GM18511 (cell line): ENCODE measurements at regions not wholly inside any gene's neighbourhood (a gene's known extent, or its start where the extent isn't known, plus 50 kb on each side); places are given as distances from the start of the nearest gene placed in this dataset.
"Not testable (repeated sequence)": the region's sequence is repeated elsewhere in the genome, so short reads cannot be mapped to it uniquely, and the experiment has no call there.

Source experiments
- ATAC-seq: cut with Tn5 transposase; IDR thresholded peaks from one replicate; pipeline ENCODE4 v1.9.1; 2021; ENCODE audit warnings: mild to moderate bottlenecking, moderate library complexity; ENCODE audit not compliant: unreplicated experiment

- ATAC-seq = no peak
Observed at GRCh38 chr6:16950825-16951495, 150.9 kb upstream of the STMND1 start.

- ATAC-seq = no peak
Observed at GRCh38 chr6:16950302-16950701, 151.5 kb upstream of the STMND1 start.

- no peak for ATAC-seq
Observed at GRCh38 chr6:16949716-16950115, 152.1 kb upstream of the STMND1 start.

- no peak for ATAC-seq
Observed at GRCh38 chr6:16948396-16948795, 153.5 kb upstream of the STMND1 start.

- no peak for ATAC-seq
Observed at GRCh38 chr6:16947375-16948015, 154.4 kb upstream of the STMND1 start.

GRCh38 chr6:16944596-16944995, 157.3 kb upstream of the STMND1 start:
- ATAC-seq = no peak

- no peak for ATAC-seq
Observed at GRCh38 chr6:16939839-16940238, 162.0 kb upstream of the STMND1 start.

- ATAC-seq = no peak
Observed at GRCh38 chr6:16939351-16939750, 162.5 kb upstream of the STMND1 start.

- ATAC-seq = no peak
Observed at GRCh38 chr6:16936893-16937292, 165.0 kb upstream of the STMND1 start.

- ATAC-seq = no peak
Observed at GRCh38 chr6:16933961-16934360, 167.9 kb upstream of the STMND1 start.

- ATAC-seq = no peak
Observed at GRCh38 chr6:16933532-16933931, 168.3 kb upstream of the STMND1 start.

- ATAC-seq = no peak
Observed at GRCh38 chr6:16932920-16933319, 168.9 kb upstream of the STMND1 start.

- not testable (repeated sequence) for ATAC-seq
Observed at GRCh38 chr6:16931079-16931478, 169.8 kb upstream of the ATXN1 start.

GRCh38 chr6:16930432-16930831, 169.2 kb upstream of the ATXN1 start:
- no peak for ATAC-seq

- no peak for ATAC-seq
Observed at GRCh38 chr6:16929809-16930208, 168.5 kb upstream of the ATXN1 start.

- ATAC-seq = no peak
Observed at GRCh38 chr6:16928387-16928786, 167.1 kb upstream of the ATXN1 start.

GRCh38 chr6:16927205-16927604, 165.9 kb upstream of the ATXN1 start:
- ATAC-seq = no peak

GRCh38 chr6:16925461-16925860, 164.2 kb upstream of the ATXN1 start:
- ATAC-seq = no peak

- ATAC-seq = no peak
Observed at GRCh38 chr6:16922282-16922681, 161.0 kb upstream of the ATXN1 start.

- ATAC-seq = no peak
Observed at GRCh38 chr6:16921399-16922110, 160.3 kb upstream of the ATXN1 start.

- no peak for ATAC-seq
Observed at GRCh38 chr6:16918586-16918985, 157.3 kb upstream of the ATXN1 start.

- ATAC-seq = no peak
Observed at GRCh38 chr6:16914184-16914583, 152.9 kb upstream of the ATXN1 start.
